ENCODE measurements at regions not wholly inside any gene's neighbourhood (a gene's known extent, or its start where the extent isn't known, plus 50 kb on each side); places are given as distances from the start of the nearest gene placed in this dataset.

GRCh38 chr6:137705160-137706082, 161.6 kb upstream of the TNFAIP3 start:
- Histone ChIP-seq H3K27ac (ENCODE audit: insufficient read depth, low read length) (no peak overlapping the region), H3K36me3 (ENCODE audit: control insufficient read depth, insufficient read depth, low read length) (no peaks in the 10 kb centered on the region), H3K4me1 (ENCODE audit: control insufficient read depth, insufficient read depth, low read length) (no peaks in the 10 kb centered on the region; the same call in 1 of the 2 replicates), H3K9me1 (ENCODE audit: insufficient read depth, low read length) (no peaks in the 10 kb centered on the region), H2BK120ac (ENCODE audit: low read depth, low read length) (no peak overlapping the region), H3K18ac (ENCODE audit: low read depth, low read length) (no peak overlapping the region), H2AK9ac (replicated peaks; ENCODE audit: low read depth, low read length, poor library complexity) (no peak overlapping the region), H3K23ac (ENCODE audit: low read depth, low read length) (no peak overlapping the region), H2AK5ac (ENCODE audit: low read depth, low read length) (no peak overlapping the region), H2BK15ac (ENCODE audit: low read depth, low read length) (no peak overlapping the region), H3K4me3 (ENCODE audit: insufficient read depth, low read depth, low read length) (no peak overlapping the region), H2AFZ (replicated peaks; ENCODE audit: low read length, poor library complexity) (no peak overlapping the region), H4K20me1 (ENCODE audit: insufficient read depth, low read length) (no peaks in the 10 kb centered on the region), H3K4ac (ENCODE audit: low read depth, low read length) (no peak overlapping the region), H3K27me3 (ENCODE audit: control insufficient read depth, insufficient read depth, low read length) (no peaks in the 10 kb centered on the region), H4K91ac (ENCODE audit: insufficient read depth, low read depth, low read length) (no peak overlapping the region), H3K56ac (ENCODE audit: extremely low read depth, insufficient read depth, low read length) (no peak overlapping the region), H3K14ac (replicated peaks; ENCODE audit: low read depth, low read length) (no peak overlapping the region), H3K9ac (ENCODE audit: low read depth, low read length) (no peak overlapping the region), H2BK5ac (ENCODE audit: low read depth, low read length, poor library complexity, severe bottlenecking) (no peak overlapping the region), H4K5ac (ENCODE audit: low read depth, low read length) (no peak overlapping the region), H4K8ac (ENCODE audit: low read depth in 2 of 2, low read length in 2 of 2) (no peak overlapping the region), H3K4me2 (ENCODE audit: low read depth, low read length) (no peak overlapping the region), H2BK20ac (ENCODE audit: low read depth, low read length) (no peak overlapping the region), H3K9me3 (ENCODE audit: control insufficient read depth, insufficient read depth, low read length) (no peaks in the 10 kb centered on the region), H3K79me1 (ENCODE audit: low read depth in 1 of 2, low read length in 2 of 2) (no peaks in the 10 kb centered on the region)
- ATAC-seq (ENCODE audit: low read depth) (peak; percentile 87), DNase-seq (peak; percentile 63)
- ChIA-PET POLR2A (ENCODE audit: unreplicated experiment) (no interaction called here), CTCF (interaction anchor here (1.1 to 1.7 kb wide), 3 partner anchors 162 to 240 kb away, joined by 3 to 9 read pairs (median 5); partner anchors contain the start of gene TNFAIP3)
- WGBS, 2 experiments (ENCODE audit: extremely low coverage in 2 of 2, insufficient read length in 1 of 2), result 87% methylated on average over 5 of the region's 11 CpGs; no CpG with 5 or more reads in 1 of the 2 experiments
- BruUV-seq (replicated peaks), result no TSS peak
- dilution Hi-C loops (cut with HindIII; ENCODE audit: low sequenced_read_pairs, unreplicated experiment) (no loop called here), in situ Hi-C loops (cut with MboI; ENCODE audit: low sequenced_read_pairs) (loop anchor here (5.0 kb wide), 1 partner anchor 162 kb away; the partner anchor contains the start of gene TNFAIP3), intact Hi-C loops (cut with micrococcal nuclease) (loop anchor here (1.0 to 2.0 kb wide), 4 partner anchors 240 to 402 kb away; partner anchors contain the start of gene PERP)
- peak; percentile 78 for TF ChIP-seq MAZ (IDR thresholded peaks at IDR 0.05; ENCODE audit: borderline replicate concordance, low read depth, low read length)
- TF ChIP-seq RFX5 (IDR thresholded peaks at IDR 0.05; ENCODE audit: low read depth, low read length), result no peak
- no peak for TF ChIP-seq USF2 (IDR thresholded peaks at IDR 0.05; ENCODE audit: low read depth, low read length)
- peak; percentile 99 for TF ChIP-seq SMC3 (IDR thresholded peaks at IDR 0.05; ENCODE audit: low read depth, low read length)
- no peak for TF ChIP-seq CHD1 (IDR thresholded peaks at IDR 0.05; ENCODE audit: low read depth, low read length)
- peak; percentile 97 for TF ChIP-seq CTCF (conservative IDR thresholded peaks at IDR 0.05; ENCODE audit: low read depth, low read length)
- no peak for TF ChIP-seq CEBPB (IDR thresholded peaks at IDR 0.05; ENCODE audit: low read depth, low read length)
- no peak for TF ChIP-seq ELK1 (IDR thresholded peaks at IDR 0.05; ENCODE audit: borderline replicate concordance, low read depth, low read length)
- no peak for TF ChIP-seq MXI1 (IDR thresholded peaks at IDR 0.05; ENCODE audit: borderline replicate concordance, low read depth, low read length)
- TF ChIP-seq MAFK (IDR thresholded peaks at IDR 0.05; ENCODE audit: low read depth, low read length), result no peak
- no peak for TF ChIP-seq NFE2L2 (IDR thresholded peaks at IDR 0.05; ENCODE audit: low read depth, low read length)
- TF ChIP-seq RAD21 (IDR thresholded peaks at IDR 0.05; ENCODE audit: low read length), result peak; percentile 97
- TF ChIP-seq FOS (IDR thresholded peaks at IDR 0.05; ENCODE audit: low read depth, low read length), result no peak
- TF ChIP-seq BHLHE40 (IDR thresholded peaks at IDR 0.05; ENCODE audit: low read depth, low read length), result no peak
